HepG2 (cell line): ENCODE measurements at regions not wholly inside any gene's neighbourhood (a gene's known extent, or its start where the extent isn't known, plus 50 kb on each side); places are given as distances from the start of the nearest gene placed in this dataset.

Source experiments
- ATAC-seq: fragments of 200-7000 bp; cut with Tn5 transposase; 3 replicates; pipeline ENCODE4 v1.9.1; 2020; ENCODE audit warnings: mild to moderate bottlenecking, moderate library complexity
- BruUV-seq: library from RNA; stranded (reverse); fragments of 400-500 nt; replicated peaks from 2 replicates; lab custom pipeline; 2021; lab: Mats Ljungman, UMichigan
- CTCF ChIA-PET: fragments of 300-600 bp; formaldehyde crosslinking; extraction: SDS; loops from one replicate; lab custom pipeline; 2021; ENCODE audit warnings: low total read pairs, inconsistent platforms, low intra/inter-chr PET ratio; lab: Yijun Ruan, JAX
- POLR2A ChIA-PET: fragments of 350-600 bp; sonication (Branson Sonifier 250); formaldehyde crosslinking; loops from one replicate; lab custom pipeline; 2020; ENCODE audit warnings: antibody characterized with exemption, inconsistent platforms; lab: Yijun Ruan, JAX
- DNase-seq: peaks from one replicate; pipeline ENCODE4 v3.0.0-alpha.2; 2015; ENCODE audit warnings: low spot score
- FAIRE-seq: peaks from 3 replicates; lab custom pipeline; 2011; peaks lifted over from hg19 to GRCh38; lab: Jason Lieb, UNC
- H2AFZ ChIP-seq: one replicate; pipeline ENCODE4 v1.6.1; 2011; ENCODE audit warnings: low read length, inconsistent platforms
- H3K27ac ChIP-seq: fragments of 300-600 bp; 3 replicates; pipeline ENCODE4 v1.8.0; 2011; ENCODE audit warnings: mixed run types, mild to moderate bottlenecking, mixed read lengths, low read length, inconsistent platforms; ENCODE audit not compliant: insufficient read depth; ENCODE audit errors: extremely low read length
- H3K27me3 ChIP-seq, 2 experiments: fragments of 200-600 bp in 1 of 2; 2 replicates in 1 of 2; 3 replicates in 1 of 2; pipeline versions ENCODE4 v1.6.0 to v1.8.0; 2011; ENCODE audit warnings: low read length in 2 of 2, mild to moderate bottlenecking in 2 of 2, moderate library complexity in 2 of 2, inconsistent platforms in 1 of 2; ENCODE audit not compliant: insufficient read depth in 2 of 2, control insufficient read depth in 1 of 2
- H3K36me3 ChIP-seq, 2 experiments: fragments of 200-600 bp in 1 of 2; replicated peaks in 1 of 2; 2 replicates in 1 of 2; 3 replicates in 1 of 2; pipeline versions ENCODE4 v1.5.1 to v1.8.0; 2011; ENCODE audit warnings: low read length in 2 of 2, inconsistent platforms in 1 of 2; ENCODE audit not compliant: insufficient read depth in 2 of 2, control insufficient read depth in 1 of 2
- H3K4me1 ChIP-seq: 2 replicates; pipeline ENCODE4 v1.5.1; 2012; ENCODE audit warnings: low read length, inconsistent platforms; ENCODE audit not compliant: insufficient read depth
- H3K4me2 ChIP-seq: 2 replicates; pipeline ENCODE4 v1.6.0; 2011; ENCODE audit warnings: low read depth, low read length, inconsistent platforms
- H3K4me3 ChIP-seq, 3 experiments: fragments of 200-600 bp in 1 of 3; sonication (generic), shearing (Covaris generic) in 1 of 3; replicated peaks in 1 of 3; 2 replicates each; pipeline ENCODE4 v1.5.1; 2011 to 2016; ENCODE audit warnings: low read length in 3 of 3, inconsistent platforms in 2 of 3, low read depth in 2 of 3, mild to moderate bottlenecking in 2 of 3, control low read depth in 1 of 3, mixed read lengths in 1 of 3; ENCODE audit not compliant: insufficient read depth in 1 of 3
- H3K79me2 ChIP-seq: one replicate; pipeline ENCODE4 v1.6.1; 2011; ENCODE audit warnings: low read length, inconsistent platforms; ENCODE audit not compliant: insufficient read depth
- H3K9ac ChIP-seq: 2 replicates; pipeline ENCODE4 v1.6.0; 2011; ENCODE audit warnings: mild to moderate bottlenecking, low read depth, low read length, inconsistent platforms; ENCODE audit not compliant: insufficient read depth
- H3K9me3 ChIP-seq: 2 replicates; pipeline ENCODE4 v1.5.1; 2012; ENCODE audit warnings: mild to moderate bottlenecking, low read length
- H4K20me1 ChIP-seq: 2 replicates; pipeline ENCODE4 v1.6.0; 2011; ENCODE audit warnings: inconsistent platforms, mild to moderate bottlenecking, low read length, moderate library complexity; ENCODE audit not compliant: insufficient read depth
- AHR ChIP-seq: IDR thresholded peaks from 2 replicates; pipeline ENCODE4 v1.6.1; 2018; ENCODE audit warnings: missing genetic modification reagents, missing compliant biosample characterization
- ATAD3A ChIP-seq: sonication (generic); formaldehyde crosslinking; IDR thresholded peaks from 2 replicates; pipeline ENCODE4 v1.4.0; 2020; ENCODE audit warnings: missing genetic modification reagents
- CREM ChIP-seq, 2 experiments: sonication (generic) in 1 of 2; formaldehyde crosslinking in 1 of 2; IDR thresholded peaks; 2 replicates each; pipeline versions ENCODE4 v1.4.0 to v1.6.1; 2016 to 2020; ENCODE audit warnings: antibody characterized with exemption in 1 of 2, mild to moderate bottlenecking in 1 of 2, missing genetic modification reagents in 1 of 2
- ELF1 ChIP-seq: sonication (generic); formaldehyde crosslinking; IDR thresholded peaks from 2 replicates; pipeline ENCODE4 v1.4.0; 2020; ENCODE audit warnings: missing genetic modification reagents
- HNF4A ChIP-seq: sonication (generic); formaldehyde crosslinking; IDR thresholded peaks from 2 replicates; pipeline ENCODE4 v1.4.0; 2020; ENCODE audit warnings: missing genetic modification reagents
- JARID2 ChIP-seq: sonication (generic); formaldehyde crosslinking; IDR thresholded peaks from 2 replicates; pipeline ENCODE4 v1.8.1; 2023; ENCODE audit warnings: missing genetic modification reagents, inconsistent platforms; ENCODE audit not compliant: insufficient replicate concordance
- SOX5 ChIP-seq: IDR thresholded peaks from 2 replicates; pipeline ENCODE4 v1.6.1; 2016; ENCODE audit warnings: borderline replicate concordance
- STAT6 ChIP-seq: sonication (generic); formaldehyde crosslinking; IDR thresholded peaks from 2 replicates; pipeline ENCODE4 v1.4.0; 2020; ENCODE audit warnings: missing genetic modification reagents, mild to moderate bottlenecking, borderline replicate concordance
- ZBTB34 ChIP-seq: sonication (generic); formaldehyde crosslinking; IDR thresholded peaks from 2 replicates; pipeline ENCODE4 v1.8.0; 2022; ENCODE audit warnings: mild to moderate bottlenecking, missing genetic modification reagents
- ZHX1 ChIP-seq: sonication (generic); formaldehyde crosslinking; IDR thresholded peaks from 2 replicates; pipeline ENCODE4 v1.8.1; 2022; ENCODE audit warnings: low read depth, mild to moderate bottlenecking, missing genetic modification reagents
- ZNF24 ChIP-seq: fragments of 450-650 bp; IDR thresholded peaks from 2 replicates; pipeline ENCODE4 v1.6.1; 2017; ENCODE audit warnings: antibody characterized with exemption, mild to moderate bottlenecking
- WGBS: methylation state at CpG from one replicate; pipeline ENCODE4 v1.1.6; 2017; ENCODE audit warnings: low lambda C conversion rate; 5-methylcytosine and 5-hydroxymethylcytosine counted together
- in situ Hi-C: cut with HindIII; loops from 2 replicates; pipeline ENCODE4 v1.10.0; 2017; ENCODE audit warnings: low pct_unique_long_range_greater_than_20kb; ENCODE audit not compliant: extremely low pct_ligation_motif_present
- intact Hi-C: fragments of 100-400 bp; cut with micrococcal nuclease; formaldehyde crosslinking; loops from one replicate; pipeline ENCODE4 v1.10.0; 2022; ENCODE audit not compliant: unreplicated experiment

GRCh38 chr1:112309499-112309898, 86.5 kb upstream of the CTTNBP2NL start (continued):
- TF ChIP-seq ZBTB34 (CRISPR knock-in tag) (no peak), HNF4A (CRISPR knock-in tag) (no peak), AHR (CRISPR knock-in tag) (no peak), ZNF24 (no peak), STAT6 (CRISPR knock-in tag) (no peak)

GRCh38 chr1:112312315-112312714, 83.7 kb upstream of the CTTNBP2NL start:
- no peak for ATAC-seq
- no TSS peak for BruUV-seq
- no peak for FAIRE-seq
- Histone ChIP-seq H3K27ac (no peak overlapping the region), H3K4me2 (no peak overlapping the region), H3K79me2 (no peaks in the 10 kb centered on the region), H3K4me3 (no peak overlapping the region), H3K9ac (no peak overlapping the region), H3K27me3 (peaks cover 1 to 3% of the 10 kb centered on the region in 2 experiments; a peak in 2 of 5 replicates), H3K9me3 (no peaks in the 10 kb centered on the region), H2AFZ (no peak overlapping the region), H3K4me1 (no peaks in the 10 kb centered on the region), H3K36me3 (no peaks in the 10 kb centered on the region), H4K20me1 (no peaks in the 10 kb centered on the region)
- no peak for DNase-seq
- in situ Hi-C loops (no loop called here), intact Hi-C loops (no loop called here)
- TF ChIP-seq ZHX1 (no peak), SOX5 (no peak), CREM (IDR thresholded peaks at IDR 0.05) (no peak), CREM (CRISPR knock-in tag; IDR thresholded peaks at IDR 0.05) (no peak), ELF1 (no peak), JARID2 (CRISPR knock-in tag) (no peak), ATAD3A (CRISPR knock-in tag) (no peak)
- ChIA-PET CTCF (no interaction called here), POLR2A (no interaction called here)
- WGBS = 0% methylated on average over 3 of the region's 5 CpGs
